ENCODE measurements at regions not wholly inside any gene's neighbourhood (a gene's known extent, or its start where the extent isn't known, plus 50 kb on each side); places are given as distances from the start of the nearest gene placed in this dataset.

DNA sequence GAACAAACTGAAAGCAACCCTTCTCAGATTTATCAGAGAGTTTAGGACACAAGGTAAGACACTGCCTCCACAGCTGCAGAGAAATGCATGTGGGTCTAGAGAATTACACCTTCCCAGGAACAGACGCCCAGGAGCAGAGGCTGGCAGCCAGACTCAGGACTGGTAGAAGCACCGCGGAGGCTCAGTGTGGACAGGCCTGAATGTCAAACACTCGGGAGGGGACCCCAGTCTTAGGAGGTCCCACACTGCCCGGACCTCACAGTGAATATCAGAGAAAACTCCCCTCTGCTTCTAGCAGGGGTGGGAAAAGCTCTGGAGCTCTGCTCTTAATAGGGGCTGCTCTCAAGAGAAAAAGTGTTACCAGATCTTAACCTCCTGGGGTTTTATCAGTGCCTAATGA is 952.7 kb downstream of the BRD1 start:
- H3K27ac ChIP-seq = no peak overlapping the region
- H3K9me3 ChIP-seq = peaks cover 0 to 13% (median 3%) of the 10 kb centered on the region in 8 donors
- no peaks in the 10 kb centered on the region for H3K4me1 ChIP-seq
- H3K27me3 ChIP-seq (replicated peaks in 1 of 7) = peaks cover 0 to 28% (median 0%) of the 10 kb centered on the region in 7 donors
- H3K4me3 ChIP-seq = no peak overlapping the region
- intact Hi-C loops (cut with DNase I; ENCODE audit: low total_unique reads) = no loop called here
- 32 to 60% (median 55%) methylated on average over 4 to 5 of the region's 5 CpGs for WGBS, 5 donors
- peak; percentile 22 for DNase-seq
- TF ChIP-seq POLR2A (IDR thresholded peaks at IDR 0.05) = no peak
- TF ChIP-seq POLR2AphosphoS5 (IDR thresholded peaks at IDR 0.05) = no peak
- TF ChIP-seq, protein P1, sequence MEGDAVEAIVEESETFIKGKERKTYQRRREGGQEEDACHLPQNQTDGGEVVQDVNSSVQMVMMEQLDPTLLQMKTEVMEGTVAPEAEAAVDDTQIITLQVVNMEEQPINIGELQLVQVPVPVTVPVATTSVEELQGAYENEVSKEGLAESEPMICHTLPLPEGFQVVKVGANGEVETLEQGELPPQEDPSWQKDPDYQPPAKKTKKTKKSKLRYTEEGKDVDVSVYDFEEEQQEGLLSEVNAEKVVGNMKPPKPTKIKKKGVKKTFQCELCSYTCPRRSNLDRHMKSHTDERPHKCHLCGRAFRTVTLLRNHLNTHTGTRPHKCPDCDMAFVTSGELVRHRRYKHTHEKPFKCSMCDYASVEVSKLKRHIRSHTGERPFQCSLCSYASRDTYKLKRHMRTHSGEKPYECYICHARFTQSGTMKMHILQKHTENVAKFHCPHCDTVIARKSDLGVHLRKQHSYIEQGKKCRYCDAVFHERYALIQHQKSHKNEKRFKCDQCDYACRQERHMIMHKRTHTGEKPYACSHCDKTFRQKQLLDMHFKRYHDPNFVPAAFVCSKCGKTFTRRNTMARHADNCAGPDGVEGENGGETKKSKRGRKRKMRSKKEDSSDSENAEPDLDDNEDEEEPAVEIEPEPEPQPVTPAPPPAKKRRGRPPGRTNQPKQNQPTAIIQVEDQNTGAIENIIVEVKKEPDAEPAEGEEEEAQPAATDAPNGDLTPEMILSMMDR (IDR thresholded peaks at IDR 0.05 in 8 of 11, conservative IDR thresholded peaks at IDR 0.05 in 3 of 11) = no peak
- H3K36me3 ChIP-seq = no peaks in the 10 kb centered on the region

DNA sequence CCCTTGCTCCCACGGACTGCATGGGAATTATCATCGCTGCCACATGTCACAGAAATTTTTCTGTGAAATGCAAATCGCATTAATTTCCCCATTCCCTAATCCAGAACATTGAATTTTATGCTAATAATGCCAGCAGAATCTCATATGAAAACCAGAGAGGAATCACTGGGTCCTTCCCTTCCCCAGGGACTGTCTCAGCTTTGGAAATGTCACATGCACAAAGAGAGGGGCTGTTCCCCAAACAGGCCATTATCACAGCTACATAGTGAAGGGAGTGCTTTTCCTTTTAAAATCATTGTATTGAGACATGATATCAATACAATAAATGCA is 954.5 kb downstream of the BRD1 start:
- Histone ChIP-seq H3K36me3 (no peaks in the 10 kb centered on the region), H3K27me3 (replicated peaks in 1 of 7) (peaks cover 0 to 28% (median 0%) of the 10 kb centered on the region in 7 donors), H3K4me1 (no peaks in the 10 kb centered on the region), H3K27ac (no peak overlapping the region), H3K4me3 (no peak overlapping the region), H3K9me3 (peaks cover 0 to 22% (median 9%) of the 10 kb centered on the region in 8 donors)
- TF ChIP-seq POLR2AphosphoS5 (IDR thresholded peaks at IDR 0.05) (no peak), POLR2A (IDR thresholded peaks at IDR 0.05) (no peak)
- TF ChIP-seq, protein P1 (IDR thresholded peaks at IDR 0.05 in 8 of 11, conservative IDR thresholded peaks at IDR 0.05 in 3 of 11) = no peak
- no peak for DNase-seq
- intact Hi-C loops (cut with DNase I; ENCODE audit: low total_unique reads) = no loop called here
- 84 to 93% (median 90%) methylated on average over 3 of the region's 3 CpGs for WGBS, 5 donors

DNA sequence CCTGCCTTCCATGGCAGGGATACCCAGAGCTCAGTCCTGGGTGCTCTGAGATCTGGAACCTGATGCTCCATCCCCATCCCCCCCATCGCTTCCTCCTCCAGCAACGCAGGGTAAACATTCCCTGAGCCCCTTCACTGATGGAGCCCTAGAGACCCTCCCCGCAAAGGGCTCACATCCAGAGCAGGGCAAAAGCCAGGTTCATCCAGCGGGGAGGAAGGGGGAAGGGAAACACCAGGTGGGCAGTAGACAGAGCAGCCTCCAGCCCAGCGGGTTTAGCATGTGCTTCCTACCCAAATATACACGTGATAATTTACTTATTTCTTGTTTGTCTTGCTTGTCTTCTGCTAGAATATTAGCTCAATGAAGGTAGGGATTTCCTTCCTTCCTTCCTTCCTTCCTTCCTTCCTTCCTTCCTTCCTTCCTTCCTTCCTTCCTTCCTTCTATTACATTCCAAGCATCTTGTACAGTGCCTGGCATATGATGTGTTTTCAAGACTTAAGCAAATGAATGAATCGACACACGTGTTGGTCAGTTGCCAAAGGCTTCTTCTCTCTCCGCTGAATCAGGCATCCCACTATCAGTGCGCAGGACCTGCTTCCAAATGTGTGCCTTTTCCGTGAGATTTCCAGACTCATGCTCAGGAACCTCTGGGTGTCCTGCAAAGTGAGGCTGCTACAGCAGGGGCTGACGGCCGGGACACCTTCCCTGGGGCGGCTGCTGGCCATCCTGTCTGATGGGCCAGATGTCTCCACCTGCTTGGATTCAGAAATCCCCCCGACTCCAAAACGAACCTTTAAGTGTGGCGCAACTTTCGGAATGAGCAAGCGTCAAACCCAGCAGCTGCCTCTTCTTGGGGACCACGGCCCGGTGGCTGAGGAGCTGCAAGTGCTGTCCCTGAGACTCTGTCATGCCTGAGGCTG is 955.1 kb downstream of the BRD1 start:
- TF ChIP-seq, protein P1 (IDR thresholded peaks at IDR 0.05 in 8 of 11, conservative IDR thresholded peaks at IDR 0.05 in 3 of 11) = no peak
- TF ChIP-seq POLR2AphosphoS5 (IDR thresholded peaks at IDR 0.05) (no peak), POLR2A (IDR thresholded peaks at IDR 0.05) (no peak)
- peak; percentile 22 for DNase-seq
- no peaks in the 10 kb centered on the region for H3K4me1 ChIP-seq
- peaks cover 0 to 34% (median 0%) of the 10 kb centered on the region in 7 donors for H3K27me3 ChIP-seq (replicated peaks in 1 of 7)
- peaks cover 0 to 22% (median 9%) of the 10 kb centered on the region in 8 donors for H3K9me3 ChIP-seq
- no peak overlapping the region for H3K4me3 ChIP-seq
- no peak overlapping the region for H3K27ac ChIP-seq
- WGBS, 5 donors = 75 to 82% (median 78%) methylated on average over 18 to 21 of the region's 21 CpGs
- H3K36me3 ChIP-seq = no peaks in the 10 kb centered on the region
- intact Hi-C loops (cut with DNase I; ENCODE audit: low total_unique reads) = no loop called here

DNA sequence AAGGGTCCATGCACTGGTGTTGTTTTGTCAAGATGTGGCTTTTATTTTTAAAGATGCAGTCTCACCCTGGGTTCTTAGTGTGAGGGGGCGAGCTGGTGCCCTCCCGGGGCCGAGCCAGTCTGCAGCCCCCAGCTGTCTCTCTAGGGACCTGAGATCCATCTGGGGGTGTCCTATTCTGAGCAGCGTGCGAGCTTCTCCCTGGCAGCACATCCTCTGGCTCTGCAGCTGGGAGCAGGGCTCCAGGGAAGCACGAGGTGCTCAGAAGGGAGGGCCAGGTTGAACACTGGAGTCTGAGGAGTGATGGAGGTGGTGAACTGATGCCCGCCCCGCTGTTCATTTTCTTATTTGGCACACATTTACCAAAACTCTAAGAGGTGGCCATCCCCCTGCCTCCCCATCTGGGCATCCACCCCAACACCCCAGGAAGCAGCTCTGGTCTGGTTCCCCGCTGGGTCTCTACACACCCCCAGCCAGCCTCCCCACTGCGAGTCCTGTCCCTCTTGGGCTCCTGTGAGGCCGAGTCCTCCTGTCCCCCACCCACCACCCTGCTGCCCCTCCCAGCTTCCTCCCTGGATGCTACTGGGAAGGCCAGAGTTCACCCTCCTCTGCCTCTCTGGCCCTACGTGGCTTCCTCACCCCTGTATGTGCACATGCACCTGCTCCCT is 956.4 kb downstream of the BRD1 start:
- peaks cover 0 to 44% (median 0%) of the 10 kb centered on the region in 7 donors for H3K27me3 ChIP-seq (replicated peaks in 1 of 7)
- TF ChIP-seq POLR2AphosphoS5 (IDR thresholded peaks at IDR 0.05) (no peak), POLR2A (IDR thresholded peaks at IDR 0.05) (no peak)
- TF ChIP-seq, protein P1 (IDR thresholded peaks at IDR 0.05 in 8 of 11, conservative IDR thresholded peaks at IDR 0.05 in 3 of 11) = no peak
- no peaks in the 10 kb centered on the region for H3K4me1 ChIP-seq
- H3K4me3 ChIP-seq = no peak overlapping the region
- 72 to 83% (median 78%) methylated on average over 12 of the region's 12 CpGs for WGBS, 5 donors
- peak; percentile 37 for DNase-seq
- no peaks in the 10 kb centered on the region for H3K36me3 ChIP-seq
- intact Hi-C loops (cut with DNase I; ENCODE audit: low total_unique reads) = no loop called here
- no peak overlapping the region for H3K27ac ChIP-seq
- peaks cover 0 to 20% (median 9%) of the 10 kb centered on the region in 8 donors for H3K9me3 ChIP-seq

Data from spleen (tissue), 11 donors.